Inflammatory macrophage treated with lipopolysaccharide for 4 hours (primary cell): ENCODE measurements at regions not wholly inside any gene's neighbourhood (a gene's known extent, or its start where the extent isn't known, plus 50 kb on each side); places are given as distances from the start of the nearest gene placed in this dataset.

Experiments
- DNase-seq: peaks from one replicate; pipeline ENCODE4 v3.0.0-alpha.2; 2020

DNA sequence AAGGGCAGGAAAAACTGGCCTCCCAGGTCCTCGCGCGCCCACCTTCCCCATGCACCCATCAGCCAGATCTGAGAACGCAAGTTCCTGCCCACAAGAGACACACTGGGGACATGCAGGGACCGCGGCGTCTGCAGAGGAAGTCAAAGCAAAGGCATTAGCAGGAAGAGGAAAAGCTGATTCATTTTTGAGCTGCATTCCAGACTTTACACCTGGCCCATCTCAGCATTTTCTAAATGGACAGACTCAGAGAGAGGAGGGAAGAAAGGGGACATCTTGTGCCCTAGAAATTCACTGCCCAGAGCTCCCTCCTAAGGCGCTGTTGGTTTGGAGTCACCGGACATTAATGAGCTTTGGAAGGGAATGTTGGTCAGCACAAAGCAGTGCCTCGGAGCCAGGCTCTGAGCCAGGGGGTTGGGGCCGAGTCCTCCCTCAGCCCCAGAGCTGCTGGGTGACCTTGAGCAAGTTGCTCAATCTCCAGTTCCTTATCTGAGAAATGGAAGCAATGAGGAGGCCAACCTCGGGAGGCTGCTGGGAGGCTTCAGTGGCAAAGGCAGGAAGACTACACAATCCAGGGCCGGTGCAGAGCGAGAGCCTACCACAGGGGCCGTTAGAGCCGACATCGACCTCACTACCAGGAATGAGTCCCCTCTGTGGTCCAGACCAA is 150.5 kb upstream of the IQSEC1 start:
- no peak for DNase-seq

DNA sequence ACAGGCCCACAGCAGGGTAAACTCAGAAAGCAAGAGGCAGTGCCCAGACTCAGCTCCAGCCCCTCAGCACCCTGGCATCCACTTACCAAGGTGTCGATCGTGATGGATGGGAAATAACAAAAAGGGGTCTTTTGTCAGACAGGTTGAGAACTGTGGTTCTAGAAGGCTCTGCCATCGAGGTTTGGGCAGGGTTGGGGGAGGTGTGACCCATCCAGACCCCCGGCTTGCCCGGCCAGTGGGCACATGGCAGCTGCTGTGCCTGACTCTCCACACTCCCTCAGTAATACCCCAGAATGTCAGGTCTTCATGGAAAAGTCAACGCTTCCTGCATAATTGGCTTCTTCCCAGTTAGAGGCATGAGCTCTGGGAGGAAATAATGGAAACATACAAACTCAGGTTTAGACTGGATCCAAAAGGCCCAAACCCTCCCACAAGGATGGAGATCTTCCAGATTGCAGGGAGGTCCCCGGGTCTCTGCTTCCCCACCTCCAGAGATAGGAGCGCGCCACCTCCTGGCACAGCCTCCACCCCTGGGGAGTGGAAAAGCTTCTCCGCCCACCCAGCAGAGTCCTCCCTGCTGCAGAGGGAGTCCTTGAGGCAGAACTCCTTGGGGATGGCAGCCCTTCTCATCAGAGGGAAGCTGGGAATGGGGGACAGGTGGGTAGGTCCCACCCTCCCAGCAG is 149.8 kb upstream of the IQSEC1 start:
- no peak for DNase-seq

DNA sequence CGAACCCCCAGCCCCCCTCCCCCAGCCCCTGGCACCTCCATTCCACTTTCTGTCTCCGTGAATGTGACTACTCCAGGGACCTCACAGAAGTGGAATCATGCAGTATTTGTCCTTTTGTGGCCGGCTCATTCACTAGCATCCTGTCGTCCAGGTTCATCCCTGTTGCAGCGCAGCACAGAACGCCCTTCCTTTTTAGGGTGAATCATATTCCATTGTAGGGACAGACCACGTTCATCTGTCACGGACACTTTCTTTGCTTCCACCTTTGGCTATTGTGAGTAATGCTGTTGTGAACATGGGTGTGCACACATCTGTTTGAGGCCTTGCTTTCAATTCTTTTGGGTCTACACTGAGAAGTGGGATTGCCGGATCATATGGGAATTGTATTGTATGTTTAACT is 148.9 kb upstream of the IQSEC1 start:
- DNase-seq, result no peak

DNA sequence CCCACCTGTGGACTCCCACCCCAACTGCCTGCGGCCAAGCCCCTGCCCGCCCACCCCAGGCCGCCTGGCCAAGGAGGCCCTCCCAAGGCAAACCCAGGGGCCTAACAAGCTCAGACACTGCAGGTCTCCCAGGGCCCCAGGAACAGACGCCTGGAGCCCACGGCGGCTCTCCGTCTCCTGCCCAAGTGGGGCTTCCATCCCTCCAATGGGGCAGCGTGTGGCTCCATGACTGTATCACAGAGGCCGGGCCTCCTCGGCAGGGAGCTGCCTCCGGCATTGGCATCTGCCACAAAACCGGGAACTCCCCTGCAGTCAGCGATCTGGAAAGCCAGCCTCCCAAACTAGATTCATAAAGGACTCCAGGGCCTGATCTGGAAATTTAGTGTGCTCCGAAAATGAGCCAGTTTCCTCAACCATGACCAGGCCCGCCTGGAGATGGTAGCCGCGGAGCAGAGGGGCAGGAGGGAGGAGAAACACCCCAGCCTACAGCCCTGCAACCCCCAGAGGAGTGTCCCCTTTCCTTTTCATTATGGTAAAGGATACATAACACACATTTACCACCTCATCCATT is 148.3 kb upstream of the IQSEC1 start:
- no peak for DNase-seq

DNA sequence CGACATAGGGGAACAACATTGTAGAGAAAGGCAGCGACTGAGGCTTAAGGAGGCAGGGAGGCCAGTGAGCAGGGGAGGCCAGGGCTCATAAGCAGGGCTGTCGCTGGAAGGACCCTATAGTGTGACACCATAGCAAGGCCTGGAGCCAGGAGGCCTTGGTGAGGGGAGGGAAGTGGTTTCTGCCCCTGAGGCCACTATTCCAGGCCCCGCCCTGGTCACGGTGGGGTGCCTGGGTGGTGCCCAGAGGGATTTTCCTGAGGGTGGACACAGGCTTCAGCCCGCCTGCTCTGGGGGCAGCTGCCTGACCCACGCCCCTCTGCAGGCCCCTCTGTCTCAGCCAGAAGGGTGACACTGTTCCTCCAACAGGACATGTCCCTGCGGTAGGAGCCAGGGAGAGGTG is 147.8 kb upstream of the IQSEC1 start:
- DNase-seq, result no peak

DNA sequence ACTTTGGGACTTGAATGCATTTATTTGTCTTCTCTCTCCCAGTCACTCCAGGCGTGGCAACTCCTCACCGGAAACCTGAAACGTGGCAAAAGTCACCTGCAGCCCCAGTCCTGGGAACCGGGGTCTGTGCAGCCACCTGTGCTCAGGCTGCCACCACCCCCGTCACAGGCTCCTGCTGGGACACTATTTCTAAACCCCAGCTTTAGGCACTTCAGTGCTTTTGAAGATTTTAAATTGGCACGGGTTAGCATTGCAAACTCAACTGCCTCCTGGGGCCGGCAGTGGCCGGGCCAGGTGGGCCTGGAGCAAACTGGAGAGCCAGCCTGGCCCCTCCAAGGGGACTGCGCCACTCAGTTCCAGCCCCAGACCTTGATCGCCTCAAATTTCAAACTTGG is 146.7 kb upstream of the IQSEC1 start:
- DNase-seq, result no peak

DNA sequence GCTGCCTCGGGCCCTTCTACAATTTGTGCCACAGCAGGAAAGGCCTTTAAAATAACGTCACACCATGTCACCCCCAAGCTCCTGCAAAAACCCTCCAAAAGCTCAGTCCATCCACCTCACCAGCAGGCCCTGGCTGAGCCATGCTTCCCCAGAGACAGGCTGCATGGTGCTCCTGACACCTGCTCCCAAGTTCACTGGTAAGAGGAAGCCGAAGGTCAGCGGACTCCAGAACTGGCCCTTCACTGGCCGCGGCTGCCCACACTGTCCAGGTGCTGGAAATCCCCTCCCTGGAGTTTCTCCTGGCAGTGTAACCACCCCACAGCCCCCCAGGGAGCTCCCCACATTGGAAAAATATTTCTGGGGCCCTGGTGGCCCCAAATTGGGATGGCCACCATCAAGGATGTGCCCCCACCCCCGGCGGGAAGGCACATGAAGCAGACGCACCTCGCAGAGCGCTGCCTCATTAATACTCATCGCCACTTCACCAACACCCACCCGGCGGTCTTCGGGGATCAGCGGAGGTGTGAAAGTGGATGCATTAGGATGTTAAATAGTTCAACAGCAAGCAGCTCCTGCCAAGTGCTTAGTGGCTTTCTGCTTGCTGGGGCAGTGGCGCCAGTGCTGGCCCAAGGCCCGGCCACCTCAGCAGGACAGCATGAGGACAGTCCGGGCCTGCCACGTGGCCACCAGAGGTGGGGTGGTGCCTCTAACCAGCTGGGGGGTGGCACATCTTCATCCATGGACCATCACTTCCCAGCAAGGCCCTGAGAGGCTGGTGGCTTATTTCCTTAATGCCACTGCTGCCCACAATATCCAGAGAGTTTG is 146.1 kb upstream of the IQSEC1 start:
- no peak for DNase-seq

DNA sequence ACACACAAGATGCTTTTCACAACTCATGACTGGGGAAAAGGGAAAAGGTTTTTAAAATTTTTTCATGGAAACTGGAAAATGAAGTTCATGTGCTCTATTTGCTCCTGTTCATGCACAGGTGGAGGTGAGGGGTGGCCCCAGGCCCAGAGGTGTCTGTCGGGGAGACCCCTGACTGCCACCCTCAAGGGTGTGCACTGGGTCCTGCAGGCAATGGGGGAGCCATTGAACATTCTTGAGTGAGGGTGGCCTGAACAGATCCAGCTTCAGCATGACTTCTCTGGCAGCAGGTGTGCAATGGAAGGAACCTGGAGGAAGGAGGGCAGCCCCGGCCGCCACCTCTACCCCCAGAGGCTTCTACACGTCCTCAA is 145.3 kb upstream of the IQSEC1 start:
- no peak for DNase-seq

DNA sequence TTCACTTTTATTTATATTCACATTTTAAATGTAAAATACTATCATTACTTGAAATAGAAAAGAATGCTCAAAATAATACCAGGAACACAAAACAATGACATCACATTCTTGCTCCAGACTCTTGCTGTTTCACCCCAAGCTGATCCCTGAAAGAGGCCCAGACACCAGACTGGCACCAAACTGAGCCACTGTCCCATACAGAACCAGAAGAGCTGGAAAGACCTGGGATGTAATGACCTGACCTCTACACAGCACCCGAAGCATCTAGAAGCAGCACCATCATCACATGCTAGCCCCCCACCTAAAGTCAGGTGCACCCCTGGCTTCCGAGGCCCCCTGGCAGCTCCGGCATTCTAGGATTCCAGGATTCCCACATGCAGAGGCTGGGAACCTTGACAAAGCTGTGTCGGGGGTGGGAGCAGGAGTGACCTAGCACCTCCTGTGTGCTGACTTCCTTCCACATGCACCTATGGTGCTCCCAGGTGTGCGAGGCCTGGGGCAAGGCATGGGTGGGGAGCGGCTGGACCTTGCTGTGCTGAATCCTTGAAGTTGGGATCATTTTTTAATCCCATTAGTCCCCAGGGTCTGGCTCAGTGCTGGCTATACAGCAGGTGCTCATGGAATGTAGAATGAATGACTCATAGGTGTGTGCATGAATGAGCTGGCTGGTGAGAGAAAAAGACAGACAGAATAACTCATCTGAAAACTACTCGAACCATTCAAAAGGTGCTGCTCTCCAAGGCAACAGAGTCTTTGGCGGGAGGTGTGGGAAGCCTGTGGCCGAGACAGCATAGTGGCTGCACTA is 144.7 kb upstream of the IQSEC1 start:
- no peak for DNase-seq

DNA sequence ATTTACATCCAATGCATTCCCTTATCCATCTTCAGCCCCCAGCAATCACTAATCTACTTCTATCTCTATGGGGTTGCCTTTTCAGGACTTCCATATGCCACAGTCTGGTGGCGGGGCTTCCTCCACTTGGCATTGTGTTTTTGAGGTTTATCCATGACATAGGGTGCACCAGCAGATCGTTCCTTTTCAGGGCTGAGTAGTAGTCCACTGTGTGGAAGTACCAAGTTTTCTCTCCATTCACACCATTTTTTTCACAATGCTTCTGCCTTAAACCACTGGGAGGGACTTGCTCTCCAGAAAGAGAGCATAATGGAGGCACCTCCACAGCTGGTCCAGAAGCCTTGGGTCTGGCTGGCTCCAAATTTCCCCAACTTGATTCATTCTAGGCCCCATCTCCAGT is 144.0 kb upstream of the IQSEC1 start:
- no peak for DNase-seq

DNA sequence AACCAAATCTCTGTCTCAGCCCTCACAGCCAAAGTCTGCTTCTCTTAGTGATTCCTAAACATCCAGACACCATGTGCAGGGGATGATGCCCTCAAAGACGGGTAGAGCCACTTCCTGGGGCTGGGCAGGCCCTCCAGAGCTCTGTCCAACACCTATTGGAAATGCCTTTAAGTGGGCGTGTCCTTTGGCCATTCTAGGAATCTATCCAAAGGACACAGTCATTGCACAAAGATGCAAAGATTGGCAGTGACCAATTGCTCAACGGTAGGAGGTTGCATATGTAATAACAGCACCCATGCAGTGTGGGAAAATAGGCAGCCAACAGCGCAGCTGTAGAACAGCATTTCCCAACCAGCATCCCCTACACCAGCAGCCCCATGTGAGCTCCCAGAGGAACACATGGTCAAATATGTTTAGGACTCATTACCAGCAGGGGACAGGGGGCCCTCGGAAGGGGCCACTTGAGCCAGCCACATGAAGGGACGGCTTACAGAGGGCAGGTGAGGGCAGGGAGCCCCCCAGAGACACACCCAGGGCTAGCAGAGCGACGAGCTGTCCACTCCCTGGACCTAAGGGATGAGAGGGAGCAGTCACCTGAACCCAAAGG is 142.8 kb upstream of the IQSEC1 start:
- DNase-seq, result no peak

DNA sequence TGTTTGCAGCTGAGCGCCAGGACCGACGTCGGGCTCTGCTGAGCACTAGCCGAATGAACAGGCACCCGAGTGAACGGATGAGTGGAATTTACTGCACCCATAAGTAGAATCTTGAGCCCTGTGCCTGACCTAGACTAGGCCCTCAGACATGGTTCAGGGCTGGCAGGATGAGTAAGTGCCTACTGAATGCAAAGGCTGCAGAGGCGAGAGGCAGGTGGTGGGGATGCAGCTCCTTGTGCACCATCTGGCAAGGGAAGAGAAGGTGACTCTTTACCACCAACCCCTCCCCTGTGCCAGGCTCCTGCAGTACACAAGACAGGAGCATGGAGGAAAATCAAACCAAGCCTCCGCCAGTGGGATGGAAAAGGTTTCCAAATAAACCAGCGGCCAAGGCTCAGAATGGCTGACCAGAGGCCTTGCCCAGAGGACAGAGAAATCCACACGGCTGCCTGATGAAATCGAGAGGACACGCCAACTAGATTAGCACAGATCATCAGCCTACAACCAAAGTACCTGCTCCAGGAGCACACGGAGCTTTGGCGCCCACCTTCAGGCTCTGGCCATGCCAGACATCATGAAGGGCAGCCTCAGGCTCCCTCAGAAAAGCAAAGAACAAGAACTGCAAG is 141.7 kb upstream of the IQSEC1 start:
- DNase-seq, result no peak

DNA sequence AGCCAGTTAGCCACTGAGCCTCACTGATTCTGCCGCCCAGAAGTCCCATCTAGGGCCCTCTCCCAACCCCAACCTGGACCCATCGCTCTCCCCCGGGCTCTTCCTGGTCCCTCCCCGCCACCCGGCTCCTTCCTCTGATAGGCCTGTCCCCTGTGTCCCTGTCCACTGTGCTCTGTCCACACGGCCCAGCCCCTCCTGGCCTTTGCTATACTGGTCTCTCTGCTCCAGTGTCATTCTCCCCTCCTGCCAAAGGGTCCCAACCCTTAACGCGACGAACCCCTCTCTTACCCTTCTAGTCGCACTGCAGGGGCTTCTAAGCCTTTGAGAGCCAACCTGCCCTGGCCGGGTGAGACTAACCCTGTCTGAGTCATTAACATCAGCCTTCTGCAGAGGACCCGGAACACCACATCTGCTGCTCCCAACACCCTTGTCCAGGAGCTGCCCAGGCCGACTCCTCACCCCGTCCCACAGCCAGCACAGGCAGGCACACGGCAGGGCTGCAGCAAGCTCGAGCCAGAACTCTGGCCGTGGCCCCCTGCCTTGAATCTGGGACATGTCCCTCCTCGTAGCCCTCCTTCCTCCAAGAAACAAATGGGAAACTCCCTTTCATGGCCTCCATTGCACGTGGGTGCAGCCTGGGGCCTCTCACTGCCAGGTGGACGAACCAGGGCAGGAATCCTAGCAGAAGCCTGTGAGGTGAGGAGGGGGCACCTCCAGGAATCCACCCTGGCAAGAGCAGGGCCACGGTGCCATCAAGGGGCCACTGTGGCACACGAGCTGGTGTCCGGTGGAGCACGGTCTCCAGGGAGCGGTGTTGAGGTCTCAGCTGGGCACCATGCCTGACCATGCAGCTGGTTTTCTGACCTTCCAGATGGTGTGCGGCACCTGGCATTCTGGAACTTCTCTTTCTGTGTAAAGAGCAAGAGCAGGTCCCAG is 140.9 kb upstream of the IQSEC1 start:
- no peak for DNase-seq

DNA sequence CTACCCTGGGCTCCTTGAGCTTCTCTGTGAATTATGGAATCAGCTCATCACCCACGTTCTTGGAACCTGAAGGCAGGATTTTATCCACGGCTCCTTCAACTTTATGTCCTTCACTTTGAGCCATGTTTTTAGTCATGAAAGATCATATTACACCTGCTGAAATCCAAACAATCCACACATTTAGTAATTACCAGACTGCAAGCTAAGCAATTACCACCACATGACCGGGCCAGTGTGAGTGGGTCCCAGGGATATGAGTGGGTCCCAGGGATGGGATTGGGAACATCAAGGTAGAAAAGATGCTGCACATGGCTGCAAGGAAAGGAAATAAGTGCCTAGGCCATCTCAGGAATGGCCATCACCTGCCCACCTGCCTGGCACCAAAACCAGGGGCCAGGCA is 140.3 kb upstream of the IQSEC1 start:
- DNase-seq, result no peak

DNA sequence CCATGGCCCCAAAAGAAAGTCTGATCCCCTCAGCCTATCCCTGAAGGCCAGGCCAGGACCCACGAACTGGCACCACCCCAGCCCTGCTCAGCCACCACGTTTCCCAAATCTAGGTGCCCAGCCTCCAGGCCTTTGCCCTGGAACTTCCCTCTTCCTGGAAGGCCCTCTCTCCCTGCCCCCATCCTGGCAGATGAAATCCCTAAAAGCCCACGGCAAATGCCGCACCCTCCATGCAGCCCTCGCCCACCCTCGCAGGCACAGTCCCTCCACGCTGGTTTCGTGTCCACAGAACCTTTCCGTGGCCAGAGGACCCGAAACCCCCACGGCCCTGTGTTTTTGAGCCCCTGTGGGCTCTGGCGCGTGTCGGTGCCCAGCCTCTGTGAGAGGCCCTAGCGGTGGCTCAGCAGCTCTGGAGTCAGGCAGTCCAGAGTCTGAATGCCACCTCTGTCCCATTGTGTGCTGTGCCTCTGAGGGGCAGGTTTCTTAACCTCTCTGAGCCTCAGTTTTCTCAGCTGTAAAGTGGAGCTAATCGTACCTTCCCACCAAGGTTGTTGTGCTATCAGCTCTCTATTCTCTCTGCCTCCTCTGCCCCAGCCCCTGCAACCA is 138.5 kb upstream of the IQSEC1 start:
- DNase-seq, result no peak

DNA sequence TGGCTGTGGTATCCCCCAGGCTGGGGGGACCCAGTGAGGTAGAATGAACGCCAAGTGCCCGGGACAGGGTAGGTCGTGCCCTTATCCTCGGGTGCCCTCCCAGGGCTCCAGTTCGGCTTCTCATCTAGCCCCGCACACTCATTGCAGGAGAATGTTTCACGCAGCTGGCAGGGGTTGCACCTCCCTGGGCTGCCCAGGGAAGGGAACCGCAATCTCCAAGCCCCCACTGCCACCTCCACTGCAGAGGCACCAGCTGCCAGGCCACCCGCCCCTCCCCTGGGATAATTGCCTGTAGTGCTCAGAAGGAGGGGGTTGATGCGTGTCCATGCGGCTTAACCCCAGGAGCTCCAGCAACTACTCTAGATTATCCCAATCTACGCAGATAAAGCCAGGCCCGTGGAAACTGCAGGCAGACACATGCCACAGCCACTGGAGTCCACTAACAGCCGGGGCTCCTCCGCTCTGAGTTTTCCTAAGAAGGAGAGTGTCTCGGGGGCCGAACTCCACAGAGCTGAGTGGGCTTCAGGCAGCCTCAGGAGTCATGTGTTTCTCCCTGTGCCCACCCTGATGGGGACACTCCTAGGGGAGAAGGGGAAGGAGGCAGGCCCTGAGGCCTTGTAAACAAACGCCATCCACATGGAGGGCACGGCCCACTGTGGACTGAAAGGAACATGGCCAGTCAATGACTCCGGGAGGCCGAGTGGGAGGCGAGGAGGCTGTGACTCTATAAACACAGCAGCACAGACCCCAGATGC is 137.2 kb upstream of the IQSEC1 start:
- DNase-seq, result no peak

DNA sequence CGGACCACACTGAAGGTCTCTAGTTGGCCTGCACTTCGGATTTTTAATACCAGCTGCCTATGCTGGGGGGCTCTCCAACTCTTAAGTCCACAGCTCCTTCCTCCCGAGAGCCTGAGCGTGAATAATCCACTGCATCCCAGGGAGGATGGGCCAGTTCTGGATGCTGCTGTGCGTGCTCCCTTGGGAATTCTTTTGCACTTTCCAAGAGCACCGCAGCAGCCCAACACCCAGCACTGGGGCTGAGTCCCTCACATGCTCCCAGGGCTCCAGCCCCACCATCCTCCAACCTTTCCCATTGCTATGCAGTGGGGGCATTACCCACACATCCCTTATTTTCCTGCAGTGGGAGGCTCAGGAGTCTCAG is 136.4 kb upstream of the IQSEC1 start:
- DNase-seq, result no peak

DNA sequence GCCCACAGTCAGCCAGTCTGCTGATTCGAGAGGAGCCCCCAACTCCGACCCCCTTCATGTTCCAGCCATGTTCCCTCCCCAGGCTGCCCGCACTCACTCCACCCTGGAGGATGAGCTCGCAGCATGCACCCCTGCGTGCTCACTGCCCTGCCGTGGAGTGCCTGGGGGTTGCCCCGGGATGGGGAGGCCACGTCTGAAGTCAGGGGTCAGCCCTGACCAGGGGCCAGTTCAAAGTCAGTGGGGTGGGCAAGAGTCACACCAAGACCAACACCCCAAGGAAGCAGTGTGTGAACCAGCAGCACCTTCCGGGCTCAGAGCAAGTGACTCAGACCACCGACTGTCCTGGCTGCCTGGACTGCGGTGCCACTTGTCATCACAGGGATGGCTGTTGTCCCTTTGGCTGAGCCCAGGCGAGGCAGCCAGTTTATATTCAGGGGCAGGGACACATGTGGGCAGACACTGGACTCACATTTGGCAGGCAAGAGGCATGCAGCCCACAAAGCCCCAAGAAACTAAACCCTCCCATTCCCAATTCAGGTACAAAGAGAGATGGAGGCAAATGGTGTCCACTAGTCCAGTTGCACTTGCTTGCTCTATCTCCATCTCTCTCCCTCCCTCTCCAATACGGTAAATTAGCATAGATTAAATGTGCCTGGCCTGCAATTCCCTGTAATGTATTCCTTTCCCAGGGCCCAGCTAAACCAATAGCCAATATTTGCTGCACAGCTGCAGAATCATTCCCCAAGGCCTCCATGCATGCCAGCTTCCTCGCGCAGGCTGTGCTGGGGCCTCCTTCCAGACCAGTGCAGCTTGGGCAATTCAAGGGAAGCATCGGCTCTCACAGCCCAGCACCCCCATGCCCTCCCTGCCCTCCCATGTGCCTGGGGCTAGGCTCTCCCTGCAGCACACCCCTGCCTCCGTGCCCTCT is 135.7 kb upstream of the IQSEC1 start:
- no peak for DNase-seq
